DOHH2 (cell line): ENCODE measurements at regions not wholly inside any gene's neighbourhood (a gene's known extent, or its start where the extent isn't known, plus 50 kb on each side); places are given as distances from the start of the nearest gene placed in this dataset.

ENCODE experiments used
- CTCF ChIP-seq: fragments of 200-600 bp; sonication (generic); IDR thresholded peaks from one replicate; pipeline ENCODE4 v1.5.1; 2014; ENCODE audit warnings: antibody characterized with exemption, mild to moderate bottlenecking, low read depth, low read length; ENCODE audit not compliant: poor library complexity, severe bottlenecking
- EZH2phosphoT487 ChIP-seq: fragments of 200-600 bp; sonication (generic); IDR thresholded peaks from 2 replicates; pipeline ENCODE4 v1.6.1; 2017; ENCODE audit warnings: borderline replicate concordance, mild to moderate bottlenecking, antibody characterized with exemption, low read length, moderate library complexity, mixed read lengths

DNA sequence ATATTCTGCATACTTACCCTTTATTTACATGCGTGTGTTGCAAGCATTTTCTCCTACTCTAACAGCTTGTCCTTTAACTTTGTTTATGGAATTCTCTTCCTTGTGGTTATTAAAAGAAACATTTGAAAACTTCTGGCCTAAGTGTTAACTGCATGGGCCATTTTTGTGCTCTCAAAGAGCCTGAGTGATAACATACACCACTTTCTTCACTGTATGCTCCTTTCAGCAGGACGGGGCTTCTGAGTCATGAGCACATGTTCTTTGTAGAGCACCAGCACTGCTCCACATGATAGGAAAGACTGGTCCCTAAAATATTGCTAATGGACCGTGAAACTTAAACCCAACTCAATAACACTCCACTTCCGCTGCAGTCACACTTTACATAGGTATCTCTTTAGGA, 1093.6 kb upstream of the GHITM start:
- TF ChIP-seq CTCF (no peak), EZH2phosphoT487 (no peak)
